Endothelial cell of umbilical vein (primary cell): ENCODE measurements at regions not wholly inside any gene's neighbourhood (a gene's known extent, or its start where the extent isn't known, plus 50 kb on each side); places are given as distances from the start of the nearest gene placed in this dataset.

ENCODE experiments used
- BruUV-seq: library from RNA; stranded (reverse); fragments of 400-500 nt; replicated peaks from 2 replicates; lab custom pipeline; 2021; lab: Mats Ljungman, UMichigan
- CTCF ChIA-PET: fragments of 300-600, 350-600 bp; sonication (Branson Sonifier 250); formaldehyde crosslinking; loops from one replicate; lab custom pipeline; 2021; ENCODE audit warnings: antibody characterized with exemption, inconsistent platforms; lab: Charles Lee
- POLR2A ChIA-PET: fragments of 300-600, 350-600 bp; sonication (Branson Sonifier 250); formaldehyde crosslinking; loops from one replicate; lab custom pipeline; 2021; ENCODE audit warnings: antibody characterized with exemption, inconsistent platforms; lab: Charles Lee
- DNase-seq: peaks from one replicate; pipeline ENCODE4 v3.0.0-alpha.2; 2011; ENCODE audit warnings: low read depth, low spot score
- FAIRE-seq: peaks from 2 replicates; lab custom pipeline; 2011; peaks lifted over from hg19 to GRCh38; lab: Jason Lieb, UNC
- H2AFZ ChIP-seq: 2 replicates; pipeline ENCODE4 v1.6.0; 2012; ENCODE audit warnings: low read depth, low read length, control low read depth, inconsistent platforms
- H3K27ac ChIP-seq: 2 replicates; pipeline ENCODE4 v1.5.1; 2011; ENCODE audit warnings: low read depth, mild to moderate bottlenecking, control low read depth, low read length, moderate library complexity; ENCODE audit not compliant: insufficient read depth
- H3K27me3 ChIP-seq, 2 experiments: 2 replicates each; pipeline versions ENCODE4 v1.6.0 to v1.6.1; 2011; ENCODE audit warnings: low read length in 2 of 2, mixed read lengths in 1 of 2; ENCODE audit not compliant: control insufficient read depth in 2 of 2, insufficient read depth in 2 of 2
- H3K36me3 ChIP-seq, 2 experiments: 2 replicates in 1 of 2; 3 replicates in 1 of 2; pipeline ENCODE4 v1.5.1; 2011; ENCODE audit warnings: low read length in 2 of 2, mild to moderate bottlenecking in 1 of 2, moderate library complexity in 1 of 2; ENCODE audit not compliant: control insufficient read depth in 2 of 2, insufficient read depth in 2 of 2; ENCODE audit errors: extremely low read depth in 1 of 2
- H3K4me1 ChIP-seq: 3 replicates; pipeline ENCODE4 v1.5.1; 2011; ENCODE audit warnings: mild to moderate bottlenecking, low read length; ENCODE audit not compliant: control insufficient read depth, insufficient read depth; ENCODE audit errors: extremely low read depth
- H3K4me2 ChIP-seq: 2 replicates; pipeline ENCODE4 v1.6.1; 2011; ENCODE audit warnings: low read length, control low read depth, mixed read lengths; ENCODE audit not compliant: insufficient read depth
- H3K4me3 ChIP-seq, 3 experiments: fragments of 200-600 bp in 1 of 3; sonication (generic), shearing (Covaris generic) in 1 of 3; replicated peaks in 1 of 3; 2 replicates each; pipeline ENCODE4 v1.5.1; 2011 to 2016; ENCODE audit warnings: control low read depth in 3 of 3, low read length in 3 of 3, mild to moderate bottlenecking in 2 of 3, inconsistent platforms in 1 of 3, low read depth in 1 of 3, moderate library complexity in 1 of 3; ENCODE audit not compliant: insufficient read depth in 1 of 3
- H3K79me2 ChIP-seq: 2 replicates; pipeline ENCODE4 v1.6.0; 2012; ENCODE audit warnings: low read length, inconsistent platforms; ENCODE audit not compliant: control insufficient read depth, insufficient read depth
- H3K9ac ChIP-seq: replicated peaks from 2 replicates; pipeline ENCODE3; 2011; ENCODE audit warnings: low read length, control low read depth; ENCODE audit not compliant: insufficient read depth; ENCODE audit errors: extremely low read depth
- H3K9me1 ChIP-seq: replicated peaks from 3 replicates; pipeline ENCODE4 v1.6.0; 2011; ENCODE audit warnings: mild to moderate bottlenecking, low read length; ENCODE audit not compliant: control insufficient read depth, insufficient read depth; ENCODE audit errors: extremely low read depth
- H3K9me3 ChIP-seq: replicated peaks from 2 replicates; pipeline ENCODE4 v1.5.1; 2012; ENCODE audit warnings: low read length, inconsistent platforms; ENCODE audit not compliant: control insufficient read depth, insufficient read depth
- H4K20me1 ChIP-seq: replicated peaks from 2 replicates; pipeline ENCODE3; 2011; ENCODE audit warnings: mild to moderate bottlenecking, low read length; ENCODE audit not compliant: control insufficient read depth, insufficient read depth; ENCODE audit errors: extremely low read depth
- CTCF ChIP-seq, 2 donors: IDR thresholded peaks; 1 replicate in 1 of 2; 2 replicates in 1 of 2; pipeline ENCODE4 v1.5.1; 2011; ENCODE audit warnings: low read length in 2 of 2, mild to moderate bottlenecking in 2 of 2, moderate library complexity in 2 of 2, control low read depth in 1 of 2, inconsistent platforms in 1 of 2, low read depth in 1 of 2; ENCODE audit not compliant: insufficient read depth in 1 of 2; ENCODE audit errors: extremely low read depth in 1 of 2
- EZH2 ChIP-seq: IDR thresholded peaks from 2 replicates; pipeline ENCODE4 v1.6.1; 2012; ENCODE audit warnings: borderline replicate concordance, low read depth, mild to moderate bottlenecking, moderate library complexity, low read length, inconsistent platforms; ENCODE audit not compliant: severe bottlenecking
- FOS ChIP-seq: IDR thresholded peaks from 2 replicates; pipeline ENCODE4 v1.6.1; 2011; ENCODE audit warnings: mild to moderate bottlenecking, low read length, moderate library complexity, borderline replicate concordance; ENCODE audit not compliant: insufficient read depth
- GATA2 ChIP-seq: IDR thresholded peaks from 2 replicates; pipeline ENCODE4 v1.7.0; 2011; ENCODE audit warnings: low read depth, mild to moderate bottlenecking, moderate library complexity, mixed read lengths, low read length; ENCODE audit not compliant: insufficient read length, insufficient read depth
- JUN ChIP-seq: IDR thresholded peaks from 2 replicates; pipeline ENCODE4 v1.6.1; 2011; ENCODE audit warnings: borderline replicate concordance, low read depth; ENCODE audit not compliant: insufficient read length, insufficient read depth
- MAX ChIP-seq: IDR thresholded peaks from 2 replicates; pipeline ENCODE4 v1.6.1; 2011; ENCODE audit not compliant: insufficient read depth, insufficient read length
- MYC ChIP-seq: IDR thresholded peaks from one replicate; pipeline ENCODE4 v1.6.1; 2011; ENCODE audit warnings: mild to moderate bottlenecking, low read depth, low read length
- POLR2A ChIP-seq: IDR thresholded peaks from 2 replicates; pipeline ENCODE4 v1.6.1; 2012; ENCODE audit warnings: low read depth, mild to moderate bottlenecking, control low read depth, low read length
- POLR2AphosphoS5 ChIP-seq: IDR thresholded peaks from 2 replicates; pipeline ENCODE4 v1.6.1; 2012; ENCODE audit warnings: low read depth, mild to moderate bottlenecking, control low read depth, low read length, moderate library complexity; ENCODE audit not compliant: insufficient read depth
- dilution Hi-C: fragments of 300-500 bp; cut with MboI; formaldehyde crosslinking; loops from one replicate; pipeline ENCODE4 v1.15.0; 2019; ENCODE audit warnings: low sequenced_read_pairs; ENCODE audit not compliant: extremely low pct_ligation_motif_present
- intact Hi-C: fragments of 100-400 bp; cut with micrococcal nuclease; formaldehyde crosslinking; loops from one replicate; pipeline ENCODE4 v1.10.0; 2022

- no peak overlapping the region for H3K9ac ChIP-seq
- dilution Hi-C loops (no loop called here), intact Hi-C loops (loop anchor here (1.0 to 10.0 kb wide), 10 partner anchors 89 to 1318 kb away; partner anchors contain the start of genes PPHLN1 and ZCRB1)
- DNase-seq (peak; percentile 93), FAIRE-seq (peak; percentile 84)
- no peaks in the 10 kb centered on the region for H3K79me2 ChIP-seq
- POLR2A ChIA-PET, result interaction anchor here (0.6 to 0.7 kb wide), 5 partner anchors 20 to 381 kb away, joined by 3 to 11 read pairs (median 4); no protein-coding TSS in a partner anchor
- H3K9me3 ChIP-seq, result no peaks in the 10 kb centered on the region
- TF ChIP-seq CTCF (IDR thresholded peaks at IDR 0.05; ENCODE audit: extremely low read depth in 1 of 2, insufficient read depth in 1 of 2, low read depth in 1 of 2, low read length in 2 of 2), result no peak
- TF ChIP-seq MAX, result no peak
- TF ChIP-seq MYC, result no peak
- TF ChIP-seq POLR2AphosphoS5, result peak; percentile 86
- TF ChIP-seq GATA2, result peak; percentile 90
- TF ChIP-seq EZH2, result no peak
- peak; percentile 85 for TF ChIP-seq JUN
- peak; percentile 42 for TF ChIP-seq POLR2A
- TF ChIP-seq FOS, result peak; percentile 85
- no peaks in the 10 kb centered on the region for H3K36me3 ChIP-seq
- no peak overlapping the region for H3K4me3 ChIP-seq
- CTCF ChIA-PET, result interaction anchor here (0.6 to 6.6 kb wide), 8 partner anchors 19 to 1261 kb away, joined by 3 to 168 read pairs (median 4); no protein-coding TSS in a partner anchor
- H4K20me1 ChIP-seq, result no peaks in the 10 kb centered on the region
- no peaks in the 10 kb centered on the region for H3K9me1 ChIP-seq
- BruUV-seq, result no TSS peak
- no peak overlapping the region for H3K4me2 ChIP-seq
- peaks cover 23% of the 10 kb centered on the region for H3K4me1 ChIP-seq
- H2AFZ ChIP-seq, result peak overlapping the region; percentile 8
- peak overlapping the region; percentile 81 for H3K27ac ChIP-seq
- no peaks in the 10 kb centered on the region for H3K27me3 ChIP-seq
These were observed 123.2 kb downstream of the GXYLT1 start for GRCh38 chr12:42021469-42021868.
